Peyer's patch (tissue), 4 donors: ENCODE measurements at regions not wholly inside any gene's neighbourhood (a gene's known extent, or its start where the extent isn't known, plus 50 kb on each side); places are given as distances from the start of the nearest gene placed in this dataset.

Experiments used
- POLR2A ChIP-seq, 2 donors: fragments of 450-650 bp; IDR thresholded peaks; one replicate each; pipeline ENCODE4 v1.5.1; 2017; ENCODE audit warnings: antibody characterized with exemption in 2 of 2, mild to moderate bottlenecking in 2 of 2, moderate library complexity in 2 of 2
- TF ChIP-seq, protein P1 (sequence below), 6 experiments: fragments of 450-650 bp in 4 of 6; fragments of 200-600 bp in 2 of 6; sonication (generic) in 1 of 6; IDR thresholded peaks; one replicate each; pipeline ENCODE4 v1.5.1; 2017 to 2019; ENCODE audit warnings: antibody characterized with exemption in 6 of 6, mild to moderate bottlenecking in 3 of 6, moderate library complexity in 1 of 6

DNA sequence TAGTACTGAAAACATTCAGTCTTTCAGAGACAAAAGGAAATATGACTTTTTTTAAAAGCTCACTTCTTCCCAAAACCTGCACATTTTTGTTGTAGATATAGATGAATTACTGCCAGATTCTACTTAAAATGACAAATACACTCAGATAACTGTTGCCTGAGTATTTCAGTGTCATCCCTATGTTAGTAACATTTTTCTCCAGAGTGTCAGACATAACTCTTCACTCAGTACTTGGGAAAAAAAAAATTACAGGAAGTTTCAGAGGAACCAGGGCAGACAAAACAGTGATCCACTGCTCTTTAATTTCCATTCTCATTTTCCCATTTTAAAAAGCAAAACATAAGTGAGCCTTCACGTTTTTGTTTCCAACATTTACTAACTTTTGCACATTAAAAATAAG is 79.3 kb upstream of the ITGA1 start:
- TF ChIP-seq, protein P1, sequence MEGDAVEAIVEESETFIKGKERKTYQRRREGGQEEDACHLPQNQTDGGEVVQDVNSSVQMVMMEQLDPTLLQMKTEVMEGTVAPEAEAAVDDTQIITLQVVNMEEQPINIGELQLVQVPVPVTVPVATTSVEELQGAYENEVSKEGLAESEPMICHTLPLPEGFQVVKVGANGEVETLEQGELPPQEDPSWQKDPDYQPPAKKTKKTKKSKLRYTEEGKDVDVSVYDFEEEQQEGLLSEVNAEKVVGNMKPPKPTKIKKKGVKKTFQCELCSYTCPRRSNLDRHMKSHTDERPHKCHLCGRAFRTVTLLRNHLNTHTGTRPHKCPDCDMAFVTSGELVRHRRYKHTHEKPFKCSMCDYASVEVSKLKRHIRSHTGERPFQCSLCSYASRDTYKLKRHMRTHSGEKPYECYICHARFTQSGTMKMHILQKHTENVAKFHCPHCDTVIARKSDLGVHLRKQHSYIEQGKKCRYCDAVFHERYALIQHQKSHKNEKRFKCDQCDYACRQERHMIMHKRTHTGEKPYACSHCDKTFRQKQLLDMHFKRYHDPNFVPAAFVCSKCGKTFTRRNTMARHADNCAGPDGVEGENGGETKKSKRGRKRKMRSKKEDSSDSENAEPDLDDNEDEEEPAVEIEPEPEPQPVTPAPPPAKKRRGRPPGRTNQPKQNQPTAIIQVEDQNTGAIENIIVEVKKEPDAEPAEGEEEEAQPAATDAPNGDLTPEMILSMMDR (IDR thresholded peaks at IDR 0.05) = no peak
- no peak for TF ChIP-seq POLR2A (IDR thresholded peaks at IDR 0.05)
